ENCODE measurements at regions not wholly inside any gene's neighbourhood (a gene's known extent, or its start where the extent isn't known, plus 50 kb on each side); places are given as distances from the start of the nearest gene placed in this dataset.
"Not testable (repeated sequence)": the region's sequence is repeated elsewhere in the genome, so short reads cannot be mapped to it uniquely, and the experiment has no call there.

GRCh38 chr11:80699406-80700177 is 1258.8 kb upstream of the TENM4 start:
- DNase-seq (ENCODE audit: low read depth): not testable (repeated sequence)

- DNase-seq (ENCODE audit: low read depth): no peak
Measured at GRCh38 chr11:80698637-80699036, 1257.8 kb upstream of the TENM4 start.

GRCh38 chr11:80694385-80694784 is 1253.6 kb upstream of the TENM4 start:
- DNase-seq (ENCODE audit: low read depth): no peak

- DNase-seq (ENCODE audit: low read depth): no peak
Measured at GRCh38 chr11:80687941-80688340, 1247.1 kb upstream of the TENM4 start.

GRCh38 chr11:80686889-80687288 is 1246.1 kb upstream of the TENM4 start:
- no peak for DNase-seq (ENCODE audit: low read depth)

- no peak for DNase-seq (ENCODE audit: low read depth)
Measured at GRCh38 chr11:80673566-80673965, 1232.7 kb upstream of the TENM4 start.

- DNase-seq (ENCODE audit: low read depth): no peak
Measured at GRCh38 chr11:80669620-80670019, 1228.8 kb upstream of the TENM4 start.

GRCh38 chr11:80668039-80668438 is 1227.2 kb upstream of the TENM4 start:
- DNase-seq (ENCODE audit: low read depth): no peak

- no peak for DNase-seq (ENCODE audit: low read depth)
Measured at GRCh38 chr11:80655834-80656233, 1215.0 kb upstream of the TENM4 start.

GRCh38 chr11:80650966-80651365 is 1210.1 kb upstream of the TENM4 start:
- DNase-seq (ENCODE audit: low read depth): no peak

- no peak for DNase-seq (ENCODE audit: low read depth)
Measured at GRCh38 chr11:80649186-80649585, 1208.4 kb upstream of the TENM4 start.

GRCh38 chr11:80638296-80638695 is 1197.5 kb upstream of the TENM4 start:
- no peak for DNase-seq (ENCODE audit: low read depth)

GRCh38 chr11:80637571-80637970 is 1196.7 kb upstream of the TENM4 start:
- DNase-seq (ENCODE audit: low read depth): no peak

- DNase-seq (ENCODE audit: low read depth): no peak
Measured at GRCh38 chr11:80636999-80637398, 1196.2 kb upstream of the TENM4 start.

- no peak for DNase-seq (ENCODE audit: low read depth)
Measured at GRCh38 chr11:80635178-80635577, 1194.3 kb upstream of the TENM4 start.

- no peak for DNase-seq (ENCODE audit: low read depth)
Measured at GRCh38 chr11:80632691-80633090, 1191.9 kb upstream of the TENM4 start.

- DNase-seq (ENCODE audit: low read depth): no peak
Measured at GRCh38 chr11:80632156-80632555, 1191.3 kb upstream of the TENM4 start.

GRCh38 chr11:80629466-80629865 is 1188.6 kb upstream of the TENM4 start:
- DNase-seq (ENCODE audit: low read depth): no peak

GRCh38 chr11:80627364-80627763 is 1186.5 kb upstream of the TENM4 start:
- DNase-seq (ENCODE audit: low read depth): no peak

GRCh38 chr11:80626721-80627120 is 1185.9 kb upstream of the TENM4 start:
- DNase-seq (ENCODE audit: low read depth): no peak

GRCh38 chr11:80625563-80625962 is 1184.7 kb upstream of the TENM4 start:
- no peak for DNase-seq (ENCODE audit: low read depth)

GRCh38 chr11:80621871-80622270 is 1181.0 kb upstream of the TENM4 start:
- no peak for DNase-seq (ENCODE audit: low read depth)

GRCh38 chr11:80620867-80621266 is 1180.0 kb upstream of the TENM4 start:
- no peak for DNase-seq (ENCODE audit: low read depth)

- DNase-seq (ENCODE audit: low read depth): no peak
Measured at GRCh38 chr11:80617156-80617555, 1176.3 kb upstream of the TENM4 start.
